Lung (tissue), 11 donors: ENCODE measurements at regions not wholly inside any gene's neighbourhood (a gene's known extent, or its start where the extent isn't known, plus 50 kb on each side); places are given as distances from the start of the nearest gene placed in this dataset.
"Not testable (repeated sequence)": the region's sequence is repeated elsewhere in the genome, so short reads cannot be mapped to it uniquely, and the experiment has no call there.

Experiments
- ATAC-seq: fragments of 200-7000 bp; cut with Tn5 transposase; one replicate; pipeline ENCODE4 v1.9.1; 2020; ENCODE audit warnings: moderate number of reproducible peaks; ENCODE audit not compliant: insufficient read depth, low FRiP score
- DNase-seq, 3 donors: peaks; one replicate each; pipeline ENCODE4 v3.0.0-alpha.2; 2013 to 2017
- H3K27ac ChIP-seq, 2 donors: one replicate each; pipeline ENCODE4 v1.5.1; 2013; ENCODE audit warnings: mild to moderate bottlenecking in 2 of 2, moderate library complexity in 2 of 2, control low read depth in 1 of 2, inconsistent platforms in 1 of 2, low read depth in 1 of 2, low read length in 1 of 2
- H3K27me3 ChIP-seq, 3 donors: one replicate each; pipeline ENCODE4 v1.5.1; 2013; ENCODE audit warnings: low read length in 2 of 3; ENCODE audit not compliant: control insufficient read depth in 3 of 3, insufficient read depth in 3 of 3
- H3K36me3 ChIP-seq, 4 donors: one replicate each; pipeline ENCODE4 v1.5.1; 2013; ENCODE audit warnings: low read length in 4 of 4, mild to moderate bottlenecking in 1 of 4, moderate library complexity in 1 of 4; ENCODE audit not compliant: control insufficient read depth in 4 of 4, insufficient read depth in 4 of 4
- H3K4me1 ChIP-seq, 5 donors: one replicate each; pipeline ENCODE4 v1.5.1; 2013; ENCODE audit warnings: low read length in 5 of 5, mild to moderate bottlenecking in 2 of 5, moderate library complexity in 1 of 5; ENCODE audit not compliant: control insufficient read depth in 5 of 5, insufficient read depth in 5 of 5
- H3K4me3 ChIP-seq: one replicate; pipeline ENCODE4 v1.5.1; 2013; ENCODE audit warnings: mild to moderate bottlenecking, control low read depth, moderate library complexity
- H3K9ac ChIP-seq, 2 donors: one replicate each; pipeline ENCODE4 v1.5.1; 2013; ENCODE audit warnings: low read length in 2 of 2, control low read depth in 1 of 2; ENCODE audit not compliant: insufficient read depth in 1 of 2
- H3K9me3 ChIP-seq, 4 donors: one replicate each; pipeline ENCODE4 v1.5.1; 2013; ENCODE audit warnings: low read length in 3 of 4, mild to moderate bottlenecking in 1 of 4, moderate library complexity in 1 of 4; ENCODE audit not compliant: control insufficient read depth in 4 of 4, insufficient read depth in 3 of 4
- WGBS, 2 donors: extraction: QIAGEN DNeasy Blood & Tissue Kit; methylation state at CpG; one replicate each; pipeline ENCODE4 v1.1.7; 2013; 5-methylcytosine and 5-hydroxymethylcytosine counted together
- TF ChIP-seq, protein P1 (sequence below): IDR thresholded peaks from 2 replicates; pipeline ENCODE4 v1.5.1; 2012; ENCODE audit warnings: mild to moderate bottlenecking; ENCODE audit errors: control extremely low read depth, extremely low read depth
- donor health status: control.
- donor health status: control.
- donor health status: Bipolar disorder and iron deficiency.
- donor health status: healthy.
- donor health status: DM: yes; HTN: yes; CAD: no.

DNA sequence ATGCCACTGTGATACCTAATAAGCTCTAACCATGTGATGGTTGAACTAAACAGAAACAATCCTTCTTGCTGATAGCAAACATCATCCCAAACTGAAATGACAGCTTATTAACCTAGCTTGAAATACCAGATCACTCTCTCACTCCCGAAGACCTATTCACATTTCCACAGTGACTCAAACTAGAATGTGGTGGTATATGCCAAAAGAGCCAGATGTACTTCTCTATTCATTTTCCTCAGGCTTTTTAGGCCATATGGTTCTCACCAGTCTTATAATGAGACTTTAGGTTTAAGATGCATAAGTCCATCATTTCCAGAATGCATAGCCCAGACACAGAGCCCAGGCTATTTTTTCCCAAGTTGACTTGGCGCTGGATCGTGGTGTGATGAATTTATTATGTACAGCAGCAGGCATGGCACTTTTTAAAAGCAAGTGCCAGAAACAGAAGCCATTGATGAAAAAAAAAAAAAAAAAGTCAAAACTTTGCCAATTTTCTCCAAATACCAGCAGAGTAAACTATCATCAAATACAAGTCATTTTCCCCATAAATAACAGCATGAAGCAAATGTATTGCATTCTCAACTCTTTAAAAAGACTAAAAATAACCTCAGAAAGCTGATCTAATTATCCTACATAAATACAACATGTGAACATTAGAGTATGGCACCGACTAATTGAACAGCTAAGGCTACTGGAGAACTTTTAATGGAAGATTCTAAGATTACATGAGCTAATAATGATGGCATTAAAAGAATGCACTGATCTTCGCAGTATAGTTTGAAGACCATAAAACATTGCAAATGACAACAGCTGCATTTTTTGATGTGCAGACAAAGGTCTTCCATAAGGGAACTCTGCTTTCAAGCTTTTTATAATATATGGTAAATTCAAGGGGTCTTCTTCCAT is 365.4 kb downstream of the LRRIQ3 start:
- Histone ChIP-seq H3K4me3 (no peak overlapping the region), H3K4me1 (no peaks in the 10 kb centered on the region), H3K36me3 (no peaks in the 10 kb centered on the region), H3K27me3 (no peaks in the 10 kb centered on the region), H3K9me3 (no peaks in the 10 kb centered on the region), H3K27ac (no peak overlapping the region), H3K9ac (no peak overlapping the region)
- DNase-seq (no peak), ATAC-seq (no peak)
- TF ChIP-seq, protein P1, sequence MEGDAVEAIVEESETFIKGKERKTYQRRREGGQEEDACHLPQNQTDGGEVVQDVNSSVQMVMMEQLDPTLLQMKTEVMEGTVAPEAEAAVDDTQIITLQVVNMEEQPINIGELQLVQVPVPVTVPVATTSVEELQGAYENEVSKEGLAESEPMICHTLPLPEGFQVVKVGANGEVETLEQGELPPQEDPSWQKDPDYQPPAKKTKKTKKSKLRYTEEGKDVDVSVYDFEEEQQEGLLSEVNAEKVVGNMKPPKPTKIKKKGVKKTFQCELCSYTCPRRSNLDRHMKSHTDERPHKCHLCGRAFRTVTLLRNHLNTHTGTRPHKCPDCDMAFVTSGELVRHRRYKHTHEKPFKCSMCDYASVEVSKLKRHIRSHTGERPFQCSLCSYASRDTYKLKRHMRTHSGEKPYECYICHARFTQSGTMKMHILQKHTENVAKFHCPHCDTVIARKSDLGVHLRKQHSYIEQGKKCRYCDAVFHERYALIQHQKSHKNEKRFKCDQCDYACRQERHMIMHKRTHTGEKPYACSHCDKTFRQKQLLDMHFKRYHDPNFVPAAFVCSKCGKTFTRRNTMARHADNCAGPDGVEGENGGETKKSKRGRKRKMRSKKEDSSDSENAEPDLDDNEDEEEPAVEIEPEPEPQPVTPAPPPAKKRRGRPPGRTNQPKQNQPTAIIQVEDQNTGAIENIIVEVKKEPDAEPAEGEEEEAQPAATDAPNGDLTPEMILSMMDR = no peak
- WGBS, 2 donors = 80% methylated on average over 5 of the region's 5 CpGs

DNA sequence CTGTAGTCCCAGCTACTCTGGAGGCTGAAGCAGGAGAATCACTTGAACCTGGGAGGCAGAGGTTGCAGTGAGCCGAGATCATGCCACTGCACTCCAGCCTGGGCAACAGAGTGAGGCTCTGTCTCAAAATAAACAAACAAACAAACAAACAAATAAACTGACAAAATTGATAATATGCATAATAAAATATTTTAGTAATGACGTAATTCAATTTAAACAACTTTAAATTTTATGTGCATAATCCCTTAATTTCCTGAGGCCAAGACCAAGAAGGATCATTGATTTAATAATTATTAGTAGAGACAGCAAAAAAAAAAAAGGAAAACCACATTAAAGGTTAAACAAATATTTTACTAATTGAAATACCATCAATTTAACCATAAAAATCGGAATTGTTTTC is 370.7 kb downstream of the LRRIQ3 start:
- H3K27ac ChIP-seq, H3K9ac ChIP-seq, H3K27me3 ChIP-seq, ATAC-seq, H3K36me3 ChIP-seq, H3K4me1 ChIP-seq, DNase-seq, H3K4me3 ChIP-seq, H3K9me3 ChIP-seq: not testable (repeated sequence)
- 87 to 88% methylated on average over 3 of the region's 3 CpGs for WGBS, 2 donors

DNA sequence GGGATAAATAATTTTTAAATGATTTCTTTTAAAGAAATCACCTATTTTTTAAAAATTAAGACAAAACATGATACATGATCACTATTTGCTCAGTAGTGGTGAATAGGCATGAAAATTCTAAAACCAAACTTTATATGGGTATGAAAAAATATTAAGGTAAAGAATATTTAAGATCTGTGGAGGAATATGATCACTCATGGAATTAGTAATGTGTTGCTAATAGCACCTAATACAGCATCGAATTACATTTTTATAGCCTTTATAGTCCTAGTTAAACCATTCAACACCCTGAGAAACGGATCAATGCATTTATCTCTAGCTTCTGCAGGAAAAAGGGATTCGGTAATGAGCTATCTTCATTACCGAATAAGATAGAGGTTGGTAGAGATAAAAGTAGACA is 373.9 kb downstream of the LRRIQ3 start:
- ATAC-seq (no peak), DNase-seq (no peak)
- Histone ChIP-seq H3K36me3 (no peaks in the 10 kb centered on the region), H3K9me3 (no peaks in the 10 kb centered on the region), H3K27ac (no peak overlapping the region), H3K27me3 (no peaks in the 10 kb centered on the region), H3K9ac (no peak overlapping the region), H3K4me1 (no peaks in the 10 kb centered on the region), H3K4me3 (no peak overlapping the region)
- TF ChIP-seq, protein P1 = no peak
- 83 to 85% methylated on average over 4 of the region's 4 CpGs for WGBS, 2 donors

DNA sequence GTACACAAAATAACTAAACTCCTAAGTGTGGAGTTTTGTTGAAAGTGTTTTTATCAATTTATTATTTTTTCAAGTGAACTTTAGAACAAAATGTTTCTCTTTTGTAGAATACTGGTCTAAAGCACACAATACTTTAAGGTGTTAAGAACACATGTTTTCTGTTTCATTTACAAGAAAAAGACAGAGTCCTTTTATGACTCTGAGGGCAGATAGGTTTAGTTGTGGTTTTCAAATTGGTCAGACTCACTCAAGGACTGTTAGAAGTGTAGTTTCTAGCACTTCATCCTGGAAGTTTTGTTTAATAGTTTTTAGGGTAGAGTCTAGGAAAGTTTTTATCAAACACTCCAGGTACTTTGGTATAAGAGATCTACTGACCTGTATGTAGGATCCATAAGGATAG is 376.5 kb downstream of the LRRIQ3 start:
- H3K27me3 ChIP-seq = no peaks in the 10 kb centered on the region
- no peak overlapping the region for H3K4me3 ChIP-seq
- no peak for DNase-seq
- no peak overlapping the region for H3K27ac ChIP-seq
- ATAC-seq = no peak
- H3K9ac ChIP-seq = no peak overlapping the region
- H3K36me3 ChIP-seq = no peaks in the 10 kb centered on the region
- H3K9me3 ChIP-seq = peaks cover 0 to 3% (median 0%) of the 10 kb centered on the region in 4 donors
- no peaks in the 10 kb centered on the region for H3K4me1 ChIP-seq
- TF ChIP-seq, protein P1 = no peak
